Neural cell (in vitro differentiated cells): ENCODE measurements at regions not wholly inside any gene's neighbourhood (a gene's known extent, or its start where the extent isn't known, plus 50 kb on each side); places are given as distances from the start of the nearest gene placed in this dataset.
"Not testable (repeated sequence)": the region's sequence is repeated elsewhere in the genome, so short reads cannot be mapped to it uniquely, and the experiment has no call there.

Experiments used
- H2AFZ ChIP-seq: fragments of 200-600, 300-800 bp; sonication (generic), shearing (Covaris generic); 2 replicates; pipeline ENCODE4 v1.6.0; 2014; ENCODE audit warnings: low read depth, mild to moderate bottlenecking, antibody characterized with exemption, low read length, moderate library complexity
- H3F3A ChIP-seq: fragments of 200-600 bp; shearing (Covaris generic); 2 replicates; pipeline ENCODE4 v1.6.1; 2016; ENCODE audit warnings: mild to moderate bottlenecking, moderate library complexity, mixed read lengths, antibody characterized with exemption, low read length; ENCODE audit not compliant: insufficient read depth, poor library complexity, severe bottlenecking
- H3K27ac ChIP-seq: fragments of 200-600, 300-800 bp; sonication (generic), shearing (Covaris generic); 2 replicates; pipeline ENCODE4 v1.5.1; 2014; ENCODE audit warnings: mild to moderate bottlenecking, low read length, moderate library complexity
- H3K27me3 ChIP-seq: fragments of 300-800, 200-600 bp; sonication (generic), shearing (Covaris generic); 2 replicates; pipeline ENCODE4 v1.6.0; 2014; ENCODE audit warnings: mild to moderate bottlenecking, low read depth, low read length, moderate library complexity; ENCODE audit not compliant: insufficient read depth
- H3K36me3 ChIP-seq: fragments of 300-800, 200-600 bp; sonication (generic), shearing (Covaris generic); 2 replicates; pipeline ENCODE4 v1.5.1; 2014; ENCODE audit warnings: mild to moderate bottlenecking, antibody characterized with exemption, low read length, moderate library complexity; ENCODE audit not compliant: insufficient read depth
- H3K4me2 ChIP-seq: fragments of 300-800, 200-600 bp; sonication (generic), shearing (Covaris generic); 2 replicates; pipeline ENCODE4 v1.6.0; 2014; ENCODE audit warnings: mild to moderate bottlenecking, low read length
- H3K4me3 ChIP-seq: fragments of 300-800, 200-600 bp; sonication (generic), shearing (Covaris generic); 2 replicates; pipeline ENCODE4 v1.5.1; 2014; ENCODE audit warnings: mild to moderate bottlenecking, low read length, moderate library complexity
- H3K79me2 ChIP-seq: fragments of 200-600 bp; shearing (Covaris generic); replicated peaks from 2 replicates; pipeline ENCODE4 v1.6.0; 2014; ENCODE audit warnings: mild to moderate bottlenecking, low read length, moderate library complexity; ENCODE audit not compliant: insufficient read depth
- H3K9ac ChIP-seq: fragments of 300-800, 200-600 bp; sonication (generic), shearing (Covaris generic); 2 replicates; pipeline ENCODE4 v1.6.1; 2016; ENCODE audit warnings: mild to moderate bottlenecking, low read length, mixed read lengths
- H3K9me2 ChIP-seq: fragments of 200-600 bp; shearing (Covaris generic); 2 replicates; pipeline ENCODE4 v1.6.1; 2016; ENCODE audit warnings: mild to moderate bottlenecking, low read length, mixed read lengths; ENCODE audit not compliant: insufficient read depth
- H3K9me3 ChIP-seq: fragments of 200-600, 300-800 bp; sonication (generic), shearing (Covaris generic); 2 replicates; pipeline ENCODE4 v1.6.1; 2016; ENCODE audit warnings: mild to moderate bottlenecking, mixed run types, low read length, moderate library complexity, mixed read lengths
- H4K20me1 ChIP-seq: fragments of 200-600 bp; shearing (Covaris generic); 2 replicates; pipeline ENCODE4 v1.6.1; 2016; ENCODE audit warnings: mild to moderate bottlenecking, mixed run types; ENCODE audit not compliant: insufficient read depth
- EP300 ChIP-seq: fragments of 450-650 bp; conservative IDR thresholded peaks from 2 replicates; pipeline ENCODE4 v1.6.1; 2014; ENCODE audit warnings: antibody characterized with exemption, mild to moderate bottlenecking, moderate library complexity; ENCODE audit not compliant: poor library complexity, severe bottlenecking
- EZH2 ChIP-seq: fragments of 200-600, 300-800 bp; shearing (Covaris generic), sonication (generic); IDR thresholded peaks from 2 replicates; pipeline ENCODE4 v1.6.1; 2014; ENCODE audit warnings: antibody characterized with exemption, low read length, borderline replicate concordance, mild to moderate bottlenecking; ENCODE audit not compliant: insufficient read depth, poor library complexity, severe bottlenecking
- MXI1 ChIP-seq: fragments of 450-650 bp; conservative IDR thresholded peaks from 2 replicates; pipeline ENCODE4 v1.6.1; 2014; ENCODE audit warnings: antibody characterized with exemption, mild to moderate bottlenecking; ENCODE audit not compliant: poor library complexity, severe bottlenecking
- POLR2AphosphoS5 ChIP-seq: IDR thresholded peaks from 2 replicates; pipeline ENCODE4 v1.6.1; 2012
- RAD21 ChIP-seq: fragments of 450-650 bp; conservative IDR thresholded peaks from 2 replicates; pipeline ENCODE4 v1.6.1; 2014; ENCODE audit warnings: antibody characterized with exemption, mild to moderate bottlenecking, moderate library complexity
- REST ChIP-seq: IDR thresholded peaks from 2 replicates; pipeline ENCODE4 v1.6.1; 2012; ENCODE audit warnings: borderline replicate concordance
- SMC3 ChIP-seq: fragments of 450-650 bp; conservative IDR thresholded peaks from 2 replicates; pipeline ENCODE4 v1.6.1; 2014; ENCODE audit warnings: antibody characterized with exemption, mild to moderate bottlenecking, moderate library complexity; ENCODE audit not compliant: poor library complexity
- TAF1 ChIP-seq: IDR thresholded peaks from 2 replicates; pipeline ENCODE4 v1.6.1; 2012; ENCODE audit warnings: low read depth
- TF ChIP-seq, protein P1 (sequence below): fragments of 450-650 bp; IDR thresholded peaks from 2 replicates; pipeline ENCODE4 v1.5.1; 2014; ENCODE audit warnings: antibody characterized with exemption, mild to moderate bottlenecking, moderate library complexity; ENCODE audit not compliant: poor library complexity, severe bottlenecking

DNA sequence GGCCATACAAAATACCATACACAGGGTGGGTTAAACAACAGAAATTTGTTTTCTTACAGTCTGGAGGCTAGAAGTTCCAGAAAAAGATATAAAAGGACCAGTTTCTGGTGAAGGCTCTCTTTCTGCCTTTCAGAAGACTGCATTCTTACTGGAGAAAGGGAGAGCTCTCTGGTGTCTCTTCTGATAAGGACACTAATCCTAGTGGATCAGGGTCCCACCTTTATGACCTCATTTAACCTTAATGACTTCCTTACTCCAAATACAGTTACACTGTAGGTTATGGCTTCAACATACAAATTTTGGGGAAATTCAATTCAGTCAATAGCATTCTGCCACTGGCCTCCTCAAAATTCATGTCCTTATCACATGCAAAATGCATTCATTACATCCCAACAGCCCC is 351.9 kb upstream of the POU5F2 start:
- no peak overlapping the region for H3K27ac ChIP-seq
- H3K4me3 ChIP-seq, result no peak overlapping the region
- no peaks in the 10 kb centered on the region for H3K27me3 ChIP-seq

DNA sequence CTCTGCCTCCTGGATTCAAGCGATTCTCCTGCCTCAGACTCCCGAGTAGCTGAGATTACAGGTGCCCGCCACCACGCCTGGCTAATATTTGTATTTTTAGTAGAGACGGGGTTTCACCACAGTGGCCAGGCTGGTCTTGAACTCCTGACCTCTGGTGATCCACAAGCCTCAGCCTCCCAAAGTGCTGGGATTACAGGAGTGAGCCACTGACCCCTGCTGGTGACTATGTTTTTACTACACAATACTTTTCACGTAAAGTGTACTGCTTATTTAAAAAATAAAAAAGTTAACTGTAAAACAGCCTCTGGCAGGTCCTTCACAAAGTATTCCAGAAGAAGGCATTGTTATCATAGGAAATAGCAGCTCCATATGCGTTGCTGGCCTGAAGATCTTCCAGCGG is 345.2 kb upstream of the POU5F2 start:
- not testable (repeated sequence) for H3K27me3 ChIP-seq, H4K20me1 ChIP-seq, H3K4me2 ChIP-seq, H3K9ac ChIP-seq, H3K36me3 ChIP-seq, H3K27ac ChIP-seq, H3K79me2 ChIP-seq, H2AFZ ChIP-seq, H3F3A ChIP-seq, H3K9me3 ChIP-seq, H3K9me2 ChIP-seq, H3K4me3 ChIP-seq

More for the DNA sequence above, 351.9 kb upstream of the POU5F2 start:
- H3K9me3 ChIP-seq, result no peaks in the 10 kb centered on the region
- H3F3A ChIP-seq, result no peaks in the 10 kb centered on the region
- no peaks in the 10 kb centered on the region for H3K36me3 ChIP-seq
- no peak for TF ChIP-seq EP300
- H2AFZ ChIP-seq, result no peak overlapping the region
- H4K20me1 ChIP-seq, result no peaks in the 10 kb centered on the region
- H3K9ac ChIP-seq, result no peak overlapping the region
- H3K4me2 ChIP-seq, result no peak overlapping the region
- H3K9me2 ChIP-seq, result no peaks in the 10 kb centered on the region
- no peaks in the 10 kb centered on the region for H3K79me2 ChIP-seq

GRCh38 chr5:94086194-94086593 is 344.8 kb upstream of the POU5F2 start:
- Histone ChIP-seq H3K36me3 (no peaks in the 10 kb centered on the region), H3K4me3 (no peak overlapping the region), H2AFZ (no peak overlapping the region), H3K27ac (no peak overlapping the region), H3K9me2 (no peaks in the 10 kb centered on the region), H3K9ac (no peak overlapping the region), H3F3A (no peaks in the 10 kb centered on the region), H3K79me2 (no peaks in the 10 kb centered on the region), H3K4me2 (no peak overlapping the region), H4K20me1 (no peaks in the 10 kb centered on the region), H3K9me3 (no peaks in the 10 kb centered on the region), H3K27me3 (no peaks in the 10 kb centered on the region)
- TF ChIP-seq TAF1 (no peak), EP300 (no peak), MXI1 (no peak), EZH2 (no peak), POLR2AphosphoS5 (no peak), SMC3 (no peak), RAD21 (no peak), REST (no peak)
- TF ChIP-seq, protein P1, sequence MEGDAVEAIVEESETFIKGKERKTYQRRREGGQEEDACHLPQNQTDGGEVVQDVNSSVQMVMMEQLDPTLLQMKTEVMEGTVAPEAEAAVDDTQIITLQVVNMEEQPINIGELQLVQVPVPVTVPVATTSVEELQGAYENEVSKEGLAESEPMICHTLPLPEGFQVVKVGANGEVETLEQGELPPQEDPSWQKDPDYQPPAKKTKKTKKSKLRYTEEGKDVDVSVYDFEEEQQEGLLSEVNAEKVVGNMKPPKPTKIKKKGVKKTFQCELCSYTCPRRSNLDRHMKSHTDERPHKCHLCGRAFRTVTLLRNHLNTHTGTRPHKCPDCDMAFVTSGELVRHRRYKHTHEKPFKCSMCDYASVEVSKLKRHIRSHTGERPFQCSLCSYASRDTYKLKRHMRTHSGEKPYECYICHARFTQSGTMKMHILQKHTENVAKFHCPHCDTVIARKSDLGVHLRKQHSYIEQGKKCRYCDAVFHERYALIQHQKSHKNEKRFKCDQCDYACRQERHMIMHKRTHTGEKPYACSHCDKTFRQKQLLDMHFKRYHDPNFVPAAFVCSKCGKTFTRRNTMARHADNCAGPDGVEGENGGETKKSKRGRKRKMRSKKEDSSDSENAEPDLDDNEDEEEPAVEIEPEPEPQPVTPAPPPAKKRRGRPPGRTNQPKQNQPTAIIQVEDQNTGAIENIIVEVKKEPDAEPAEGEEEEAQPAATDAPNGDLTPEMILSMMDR, result no peak
